ENCODE measurements at regions not wholly inside any gene's neighbourhood (a gene's known extent, or its start where the extent isn't known, plus 50 kb on each side); places are given as distances from the start of the nearest gene placed in this dataset.

DNA sequence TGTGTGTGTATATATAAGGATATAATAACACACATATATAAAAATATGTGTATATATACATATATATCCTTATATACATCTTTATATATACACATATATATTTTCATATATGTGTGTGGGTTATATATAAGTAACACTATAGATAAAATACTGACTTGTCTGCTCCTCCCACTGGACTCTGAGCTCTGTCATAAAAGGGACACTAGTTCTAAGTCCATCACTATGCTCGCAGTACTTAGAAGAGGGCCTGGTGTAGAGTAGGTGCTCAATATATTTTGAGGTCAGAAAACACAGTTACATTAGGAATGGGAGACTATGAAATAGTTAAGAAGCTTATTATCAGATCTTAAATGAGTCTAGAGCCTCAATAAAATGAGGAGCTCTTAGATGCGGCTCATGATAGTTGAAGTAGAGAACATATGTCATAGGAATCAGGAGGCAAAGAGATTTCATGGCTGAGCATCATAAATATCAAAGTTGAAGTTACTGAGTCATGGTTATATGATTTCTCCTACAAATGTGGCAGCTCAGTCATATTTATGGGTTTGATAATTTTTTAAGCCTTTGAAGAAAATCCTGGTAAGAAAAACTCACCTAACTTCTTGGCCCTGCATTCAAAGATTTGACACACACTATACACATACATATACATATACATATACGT lies 371.2 kb upstream of the THBS1 start:
- Histone ChIP-seq H3K79me2 (ENCODE audit: control insufficient read depth, low read length) (no peaks in the 10 kb centered on the region), H3K27me3 (ENCODE audit: control insufficient read depth, low read length) (no peaks in the 10 kb centered on the region), H3F3A (ENCODE audit: control insufficient read depth, insufficient read depth) (no peaks in the 10 kb centered on the region), H3K36me3 (ENCODE audit: control insufficient read depth, low read length) (no peaks in the 10 kb centered on the region), H4K20me1 (ENCODE audit: control insufficient read depth, insufficient read depth, low read depth, low read length) (no peaks in the 10 kb centered on the region), H3K4me2 (ENCODE audit: low read length) (no peak overlapping the region), H3K9me3 (ENCODE audit: control insufficient read depth, insufficient read depth, low read length) (no peaks in the 10 kb centered on the region), H3K4me1 (ENCODE audit: control insufficient read depth, low read length) (no peaks in the 10 kb centered on the region), H3K9me2 (replicated peaks; ENCODE audit: control insufficient read depth, low read length) (no peaks in the 10 kb centered on the region), H3K4me3 (ENCODE audit: low read length) (no peak overlapping the region), H3K27ac (ENCODE audit: low read depth, low read length) (no peak overlapping the region)
- TF ChIP-seq EZH2phosphoT487 (IDR thresholded peaks at IDR 0.05; ENCODE audit: borderline replicate concordance, low read length) = no peak
- TF ChIP-seq, protein P1, sequence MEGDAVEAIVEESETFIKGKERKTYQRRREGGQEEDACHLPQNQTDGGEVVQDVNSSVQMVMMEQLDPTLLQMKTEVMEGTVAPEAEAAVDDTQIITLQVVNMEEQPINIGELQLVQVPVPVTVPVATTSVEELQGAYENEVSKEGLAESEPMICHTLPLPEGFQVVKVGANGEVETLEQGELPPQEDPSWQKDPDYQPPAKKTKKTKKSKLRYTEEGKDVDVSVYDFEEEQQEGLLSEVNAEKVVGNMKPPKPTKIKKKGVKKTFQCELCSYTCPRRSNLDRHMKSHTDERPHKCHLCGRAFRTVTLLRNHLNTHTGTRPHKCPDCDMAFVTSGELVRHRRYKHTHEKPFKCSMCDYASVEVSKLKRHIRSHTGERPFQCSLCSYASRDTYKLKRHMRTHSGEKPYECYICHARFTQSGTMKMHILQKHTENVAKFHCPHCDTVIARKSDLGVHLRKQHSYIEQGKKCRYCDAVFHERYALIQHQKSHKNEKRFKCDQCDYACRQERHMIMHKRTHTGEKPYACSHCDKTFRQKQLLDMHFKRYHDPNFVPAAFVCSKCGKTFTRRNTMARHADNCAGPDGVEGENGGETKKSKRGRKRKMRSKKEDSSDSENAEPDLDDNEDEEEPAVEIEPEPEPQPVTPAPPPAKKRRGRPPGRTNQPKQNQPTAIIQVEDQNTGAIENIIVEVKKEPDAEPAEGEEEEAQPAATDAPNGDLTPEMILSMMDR (IDR thresholded peaks at IDR 0.05; ENCODE audit: low read depth, low read length, poor library complexity, severe bottlenecking) = no peak

DNA sequence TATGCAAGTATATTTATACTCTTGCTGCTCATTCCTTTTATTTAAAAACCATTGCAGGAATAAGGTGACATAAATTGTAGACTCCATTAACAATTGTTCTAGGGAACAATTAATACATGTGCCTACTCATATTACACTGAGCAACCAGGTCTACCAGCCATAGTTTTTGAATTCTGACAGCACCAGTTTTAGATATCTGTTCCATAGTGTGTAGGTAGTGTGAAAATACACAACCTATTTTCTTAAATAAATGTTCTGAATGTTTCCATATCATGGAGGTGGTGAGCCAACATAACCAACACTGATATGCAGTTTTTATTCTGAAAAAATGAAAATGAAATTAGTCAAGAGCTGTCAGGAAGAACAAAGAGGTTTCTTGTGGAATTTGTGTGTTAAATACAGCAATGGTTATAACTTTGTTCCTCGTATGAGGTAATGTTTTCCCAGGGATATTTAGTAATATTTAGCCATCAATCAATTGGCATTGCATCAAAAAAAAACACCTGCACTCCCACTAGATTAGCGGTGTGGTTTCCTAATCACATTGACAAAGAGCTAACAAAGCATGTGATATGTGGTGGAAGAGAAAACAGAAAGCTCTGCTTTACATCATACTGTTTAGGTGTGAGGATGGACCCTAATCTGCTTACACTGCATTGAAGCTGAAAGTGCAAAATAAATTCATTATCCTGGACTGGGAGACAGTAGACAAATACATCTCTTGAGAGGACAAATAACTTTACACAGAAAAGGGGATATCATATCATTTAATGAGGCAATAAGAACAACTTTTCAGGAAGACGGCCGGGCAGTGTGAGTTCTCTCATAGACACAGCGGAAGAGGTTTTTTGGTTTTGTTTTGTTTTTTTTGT lies 369.5 kb upstream of the THBS1 start:
- no peaks in the 10 kb centered on the region for H3K9me2 ChIP-seq (replicated peaks; ENCODE audit: control insufficient read depth, low read length)
- no peak overlapping the region for H3K27ac ChIP-seq (ENCODE audit: low read depth, low read length)
- TF ChIP-seq, protein P1 (IDR thresholded peaks at IDR 0.05; ENCODE audit: low read depth, low read length, poor library complexity, severe bottlenecking) = no peak
- TF ChIP-seq EZH2phosphoT487 (IDR thresholded peaks at IDR 0.05; ENCODE audit: borderline replicate concordance, low read length) = no peak
- H3K79me2 ChIP-seq (ENCODE audit: control insufficient read depth, low read length) = no peaks in the 10 kb centered on the region
- H3K4me3 ChIP-seq (ENCODE audit: low read length) = no peak overlapping the region
- H3K9me3 ChIP-seq (ENCODE audit: control insufficient read depth, insufficient read depth, low read length) = no peaks in the 10 kb centered on the region
- no peaks in the 10 kb centered on the region for H4K20me1 ChIP-seq (ENCODE audit: control insufficient read depth, insufficient read depth, low read depth, low read length)
- no peaks in the 10 kb centered on the region for H3K36me3 ChIP-seq (ENCODE audit: control insufficient read depth, low read length)
- H3F3A ChIP-seq (ENCODE audit: control insufficient read depth, insufficient read depth) = no peaks in the 10 kb centered on the region
- H3K4me1 ChIP-seq (ENCODE audit: control insufficient read depth, low read length) = no peaks in the 10 kb centered on the region
- H3K27me3 ChIP-seq (ENCODE audit: control insufficient read depth, low read length) = no peaks in the 10 kb centered on the region
- H3K4me2 ChIP-seq (ENCODE audit: low read length) = no peak overlapping the region

DNA sequence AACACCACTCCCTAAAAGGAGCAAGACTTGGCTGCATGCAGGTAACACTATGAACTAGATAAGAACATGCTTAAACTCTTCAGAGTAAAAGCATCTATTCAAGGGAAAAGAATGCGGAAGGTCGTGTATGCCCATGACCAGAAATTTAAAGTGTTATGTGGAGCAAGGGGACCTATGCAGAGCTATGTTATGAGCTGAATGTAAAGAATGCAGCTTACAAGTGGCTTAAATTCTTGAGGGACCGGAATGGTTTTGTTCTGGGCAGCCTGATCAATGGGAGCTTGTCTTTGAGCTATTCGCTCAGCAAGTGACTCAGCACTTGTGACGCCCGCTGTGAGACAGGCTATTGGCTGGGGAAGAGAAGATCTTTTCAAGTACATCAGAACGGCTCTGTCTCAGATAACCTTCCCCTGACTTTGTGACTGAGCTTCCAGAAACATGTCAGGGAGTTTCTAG lies 367.5 kb upstream of the THBS1 start:
- H3K36me3 ChIP-seq (ENCODE audit: control insufficient read depth, low read length) = no peaks in the 10 kb centered on the region
- H3F3A ChIP-seq (ENCODE audit: control insufficient read depth, insufficient read depth) = no peaks in the 10 kb centered on the region
- no peak overlapping the region for H3K4me2 ChIP-seq (ENCODE audit: low read length)
- no peak overlapping the region for H3K4me3 ChIP-seq (ENCODE audit: low read length)
- no peaks in the 10 kb centered on the region for H4K20me1 ChIP-seq (ENCODE audit: control insufficient read depth, insufficient read depth, low read depth, low read length)
- H3K4me1 ChIP-seq (ENCODE audit: control insufficient read depth, low read length) = no peaks in the 10 kb centered on the region
- no peaks in the 10 kb centered on the region for H3K9me3 ChIP-seq (ENCODE audit: control insufficient read depth, insufficient read depth, low read length)
- no peaks in the 10 kb centered on the region for H3K79me2 ChIP-seq (ENCODE audit: control insufficient read depth, low read length)
- no peaks in the 10 kb centered on the region for H3K9me2 ChIP-seq (replicated peaks; ENCODE audit: control insufficient read depth, low read length)
- TF ChIP-seq EZH2phosphoT487 (IDR thresholded peaks at IDR 0.05; ENCODE audit: borderline replicate concordance, low read length) = no peak
- TF ChIP-seq, protein P1 (IDR thresholded peaks at IDR 0.05; ENCODE audit: low read depth, low read length, poor library complexity, severe bottlenecking) = no peak
- no peaks in the 10 kb centered on the region for H3K27me3 ChIP-seq (ENCODE audit: control insufficient read depth, low read length)
- no peak overlapping the region for H3K27ac ChIP-seq (ENCODE audit: low read depth, low read length)
